NCI-H345 treated with DMSO at 0.1 percent for 48 hours (cell line): ENCODE measurements at regions not wholly inside any gene's neighbourhood (a gene's known extent, or its start where the extent isn't known, plus 50 kb on each side); places are given as distances from the start of the nearest gene placed in this dataset.

ENCODE experiments used
- DNase-seq: peaks from one replicate; lab custom pipeline; 2025; ENCODE audit not compliant: unreplicated experiment; lab: John Stamatoyannopoulos, UW

GRCh38 chr12:107339932-107340331 is 246.6 kb upstream of the CRY1 start:
- DNase-seq, result no peak

- DNase-seq, result no peak
Measured at GRCh38 chr12:107340898-107341297, 247.5 kb upstream of the CRY1 start.

- no peak for DNase-seq
Measured at GRCh38 chr12:107344035-107344808, 250.9 kb upstream of the CRY1 start.

GRCh38 chr12:107347261-107347660 is 253.9 kb upstream of the CRY1 start:
- no peak for DNase-seq

GRCh38 chr12:107349008-107349747 is 255.8 kb upstream of the CRY1 start:
- DNase-seq, result no peak

- no peak for DNase-seq
Measured at GRCh38 chr12:107349839-107350238, 256.5 kb upstream of the CRY1 start.

- no peak for DNase-seq
Measured at GRCh38 chr12:107351109-107351508, 257.8 kb upstream of the CRY1 start.

GRCh38 chr12:107351713-107352112 is 258.4 kb upstream of the CRY1 start:
- DNase-seq, result no peak

GRCh38 chr12:107352347-107353081 is 259.2 kb upstream of the CRY1 start:
- no peak for DNase-seq

- DNase-seq, result no peak
Measured at GRCh38 chr12:107353312-107353711, 260.0 kb upstream of the CRY1 start.

- DNase-seq, result no peak
Measured at GRCh38 chr12:107355004-107355565, 261.7 kb upstream of the CRY1 start.

- no peak for DNase-seq
Measured at GRCh38 chr12:107355612-107356011, 262.3 kb upstream of the CRY1 start.

- DNase-seq, result no peak
Measured at GRCh38 chr12:107356266-107356936, 263.1 kb upstream of the CRY1 start.

GRCh38 chr12:107356937-107357295 is 263.6 kb upstream of the CRY1 start:
- no peak for DNase-seq

- no peak for DNase-seq
Measured at GRCh38 chr12:107359382-107359781, 266.0 kb upstream of the CRY1 start.

GRCh38 chr12:107360033-107360432 is 266.7 kb upstream of the CRY1 start:
- no peak for DNase-seq

- DNase-seq, result no peak
Measured at GRCh38 chr12:107360482-107360881, 267.1 kb upstream of the CRY1 start.

GRCh38 chr12:107361970-107362369 is 268.6 kb upstream of the CRY1 start:
- DNase-seq, result no peak

- DNase-seq, result no peak
Measured at GRCh38 chr12:107362960-107363359, 269.6 kb upstream of the CRY1 start.

- no peak for DNase-seq
Measured at GRCh38 chr12:107364875-107365518, 271.6 kb upstream of the CRY1 start.

GRCh38 chr12:107365703-107366102 is 272.4 kb upstream of the CRY1 start:
- DNase-seq, result no peak
